ENCODE measurements at regions not wholly inside any gene's neighbourhood (a gene's known extent, or its start where the extent isn't known, plus 50 kb on each side); places are given as distances from the start of the nearest gene placed in this dataset.
"Not testable (repeated sequence)": the region's sequence is repeated elsewhere in the genome, so short reads cannot be mapped to it uniquely, and the experiment has no call there.

- ATAC-seq: no peak
- TF ChIP-seq TOX (CRISPR knock-in tag; IDR thresholded peaks at IDR 0.05; ENCODE audit: borderline replicate concordance) (no peak), ZNF565 (CRISPR knock-in tag; conservative IDR thresholded peaks at IDR 0.05; ENCODE audit: low read depth) (no peak), RARB (CRISPR knock-in tag; IDR thresholded peaks at IDR 0.05) (no peak), CSDC2 (CRISPR knock-in tag; IDR thresholded peaks at IDR 0.05) (no peak), SNAI2 (CRISPR knock-in tag; IDR thresholded peaks at IDR 0.05) (no peak), ISL1 (CRISPR knock-in tag; IDR thresholded peaks at IDR 0.05) (no peak), TCF4 (CRISPR knock-in tag; IDR thresholded peaks at IDR 0.05; ENCODE audit: borderline replicate concordance) (no peak), BACH2 (CRISPR knock-in tag; IDR thresholded peaks at IDR 0.05; ENCODE audit: borderline replicate concordance) (no peak), PPARA (CRISPR knock-in tag; IDR thresholded peaks at IDR 0.05; ENCODE audit: borderline replicate concordance) (no peak), ZNF8 (CRISPR knock-in tag; IDR thresholded peaks at IDR 0.05) (no peak), ARNTL (CRISPR knock-in tag; IDR thresholded peaks at IDR 0.05; ENCODE audit: borderline replicate concordance, low read depth) (no peak)
- TF ChIP-seq, protein P1, sequence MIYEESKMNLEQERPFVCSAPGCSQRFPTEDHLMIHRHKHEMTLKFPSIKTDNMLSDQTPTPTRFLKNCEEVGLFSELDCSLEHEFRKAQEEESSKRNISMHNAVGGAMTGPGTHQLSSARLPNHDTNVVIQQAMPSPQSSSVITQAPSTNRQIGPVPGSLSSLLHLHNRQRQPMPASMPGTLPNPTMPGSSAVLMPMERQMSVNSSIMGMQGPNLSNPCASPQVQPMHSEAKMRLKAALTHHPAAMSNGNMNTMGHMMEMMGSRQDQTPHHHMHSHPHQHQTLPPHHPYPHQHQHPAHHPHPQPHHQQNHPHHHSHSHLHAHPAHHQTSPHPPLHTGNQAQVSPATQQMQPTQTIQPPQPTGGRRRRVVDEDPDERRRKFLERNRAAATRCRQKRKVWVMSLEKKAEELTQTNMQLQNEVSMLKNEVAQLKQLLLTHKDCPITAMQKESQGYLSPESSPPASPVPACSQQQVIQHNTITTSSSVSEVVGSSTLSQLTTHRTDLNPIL (CRISPR knock-in tag; IDR thresholded peaks at IDR 0.05; ENCODE audit: low read depth): no peak
- TF ChIP-seq, protein P2, sequence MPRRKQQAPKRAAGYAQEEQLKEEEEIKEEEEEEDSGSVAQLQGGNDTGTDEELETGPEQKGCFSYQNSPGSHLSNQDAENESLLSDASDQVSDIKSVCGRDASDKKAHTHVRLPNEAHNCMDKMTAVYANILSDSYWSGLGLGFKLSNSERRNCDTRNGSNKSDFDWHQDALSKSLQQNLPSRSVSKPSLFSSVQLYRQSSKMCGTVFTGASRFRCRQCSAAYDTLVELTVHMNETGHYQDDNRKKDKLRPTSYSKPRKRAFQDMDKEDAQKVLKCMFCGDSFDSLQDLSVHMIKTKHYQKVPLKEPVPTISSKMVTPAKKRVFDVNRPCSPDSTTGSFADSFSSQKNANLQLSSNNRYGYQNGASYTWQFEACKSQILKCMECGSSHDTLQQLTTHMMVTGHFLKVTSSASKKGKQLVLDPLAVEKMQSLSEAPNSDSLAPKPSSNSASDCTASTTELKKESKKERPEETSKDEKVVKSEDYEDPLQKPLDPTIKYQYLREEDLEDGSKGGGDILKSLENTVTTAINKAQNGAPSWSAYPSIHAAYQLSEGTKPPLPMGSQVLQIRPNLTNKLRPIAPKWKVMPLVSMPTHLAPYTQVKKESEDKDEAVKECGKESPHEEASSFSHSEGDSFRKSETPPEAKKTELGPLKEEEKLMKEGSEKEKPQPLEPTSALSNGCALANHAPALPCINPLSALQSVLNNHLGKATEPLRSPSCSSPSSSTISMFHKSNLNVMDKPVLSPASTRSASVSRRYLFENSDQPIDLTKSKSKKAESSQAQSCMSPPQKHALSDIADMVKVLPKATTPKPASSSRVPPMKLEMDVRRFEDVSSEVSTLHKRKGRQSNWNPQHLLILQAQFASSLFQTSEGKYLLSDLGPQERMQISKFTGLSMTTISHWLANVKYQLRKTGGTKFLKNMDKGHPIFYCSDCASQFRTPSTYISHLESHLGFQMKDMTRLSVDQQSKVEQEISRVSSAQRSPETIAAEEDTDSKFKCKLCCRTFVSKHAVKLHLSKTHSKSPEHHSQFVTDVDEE (CRISPR knock-in tag; IDR thresholded peaks at IDR 0.05): no peak
Measured at GRCh38 chr21:35384375-35384774, 335.3 kb upstream of the RUNX1 start.

DNA sequence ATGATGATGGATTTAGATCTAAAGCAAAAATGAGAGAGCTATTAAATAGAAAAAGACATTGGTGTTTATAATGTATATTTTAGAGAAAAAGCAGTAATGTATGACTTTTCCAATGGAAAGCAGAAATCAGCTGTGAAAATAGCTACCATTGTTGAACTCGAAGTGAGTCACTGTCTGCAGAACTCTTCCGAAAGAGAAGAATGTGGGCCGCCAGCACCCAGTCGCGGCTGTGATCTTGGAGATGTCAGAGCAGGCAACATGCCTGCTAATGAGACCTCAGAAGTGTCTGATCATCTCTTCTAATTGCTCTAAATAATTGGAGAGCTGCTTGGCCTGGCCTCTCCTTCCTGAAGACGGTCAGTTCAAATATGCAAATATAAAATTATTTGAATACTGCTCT, 333.6 kb upstream of the RUNX1 start:
- TF ChIP-seq TCF4 (CRISPR knock-in tag; IDR thresholded peaks at IDR 0.05; ENCODE audit: borderline replicate concordance): no peak
- TF ChIP-seq ARNTL (CRISPR knock-in tag; IDR thresholded peaks at IDR 0.05; ENCODE audit: borderline replicate concordance, low read depth): no peak
- no peak for TF ChIP-seq ZNF565 (CRISPR knock-in tag; conservative IDR thresholded peaks at IDR 0.05; ENCODE audit: low read depth)
- TF ChIP-seq PPARA (CRISPR knock-in tag; IDR thresholded peaks at IDR 0.05; ENCODE audit: borderline replicate concordance): no peak
- no peak for TF ChIP-seq TOX (CRISPR knock-in tag; IDR thresholded peaks at IDR 0.05; ENCODE audit: borderline replicate concordance)
- TF ChIP-seq, protein P3, sequence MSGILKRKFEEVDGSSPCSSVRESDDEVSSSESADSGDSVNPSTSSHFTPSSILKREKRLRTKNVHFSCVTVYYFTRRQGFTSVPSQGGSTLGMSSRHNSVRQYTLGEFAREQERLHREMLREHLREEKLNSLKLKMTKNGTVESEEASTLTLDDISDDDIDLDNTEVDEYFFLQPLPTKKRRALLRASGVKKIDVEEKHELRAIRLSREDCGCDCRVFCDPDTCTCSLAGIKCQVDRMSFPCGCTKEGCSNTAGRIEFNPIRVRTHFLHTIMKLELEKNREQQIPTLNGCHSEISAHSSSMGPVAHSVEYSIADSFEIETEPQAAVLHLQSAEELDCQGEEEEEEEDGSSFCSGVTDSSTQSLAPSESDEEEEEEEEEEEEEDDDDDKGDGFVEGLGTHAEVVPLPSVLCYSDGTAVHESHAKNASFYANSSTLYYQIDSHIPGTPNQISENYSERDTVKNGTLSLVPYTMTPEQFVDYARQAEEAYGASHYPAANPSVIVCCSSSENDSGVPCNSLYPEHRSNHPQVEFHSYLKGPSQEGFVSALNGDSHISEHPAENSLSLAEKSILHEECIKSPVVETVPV (CRISPR knock-in tag; IDR thresholded peaks at IDR 0.05): no peak
- no peak for TF ChIP-seq PATZ1 (CRISPR knock-in tag; IDR thresholded peaks at IDR 0.05; ENCODE audit: borderline replicate concordance)
- TF ChIP-seq ZC3H10 (CRISPR knock-in tag; IDR thresholded peaks at IDR 0.05): no peak
- TF ChIP-seq ZFP3 (CRISPR knock-in tag; IDR thresholded peaks at IDR 0.05): no peak
- no peak for TF ChIP-seq GLIS3 (CRISPR knock-in tag; IDR thresholded peaks at IDR 0.05)
- no peak for ATAC-seq

- TF ChIP-seq ARNTL (CRISPR knock-in tag; IDR thresholded peaks at IDR 0.05; ENCODE audit: borderline replicate concordance, low read depth): no peak
- TF ChIP-seq BACH2 (CRISPR knock-in tag; IDR thresholded peaks at IDR 0.05; ENCODE audit: borderline replicate concordance): no peak
- no peak for TF ChIP-seq ZFP30 (CRISPR knock-in tag; IDR thresholded peaks at IDR 0.05)
- no peak for TF ChIP-seq ZNF565 (CRISPR knock-in tag; conservative IDR thresholded peaks at IDR 0.05; ENCODE audit: low read depth)
- no peak for TF ChIP-seq PATZ1 (CRISPR knock-in tag; IDR thresholded peaks at IDR 0.05; ENCODE audit: borderline replicate concordance)
- ATAC-seq: no peak
Measured at GRCh38 chr21:35381743-35382310, 332.7 kb upstream of the RUNX1 start.

- not testable (repeated sequence) for ATAC-seq
Measured at GRCh38 chr21:35380304-35380703, 331.2 kb upstream of the RUNX1 start.

Measured in SK-N-SH treated with all-trans-retinoic acid at 6 μM for 48 hours (cell line).